Bronchial epithelial cell (primary cell): ENCODE measurements at regions not wholly inside any gene's neighbourhood (a gene's known extent, or its start where the extent isn't known, plus 50 kb on each side); places are given as distances from the start of the nearest gene placed in this dataset.

Experiments
- DNase-seq: peaks from one replicate; pipeline ENCODE4 v3.0.0-alpha.2; 2010; ENCODE audit warnings: low read depth
- FAIRE-seq: peaks from 2 replicates; lab custom pipeline; 2011; peaks lifted over from hg19 to GRCh38; lab: Jason Lieb, UNC
- H3K27me3 ChIP-seq: 2 replicates; pipeline ENCODE4 v1.5.1; 2011; ENCODE audit warnings: low read length; ENCODE audit not compliant: control insufficient read depth, insufficient read depth
- H3K36me3 ChIP-seq: 2 replicates; pipeline ENCODE4 v1.5.1; 2011; ENCODE audit warnings: low read length; ENCODE audit not compliant: control insufficient read depth, insufficient read depth
- H3K4me3 ChIP-seq: 2 replicates; pipeline ENCODE4 v1.5.1; 2011; ENCODE audit warnings: mild to moderate bottlenecking, low read depth, low read length, control low read depth
- CTCF ChIP-seq: IDR thresholded peaks from 2 replicates; pipeline ENCODE4 v1.5.1; 2011; ENCODE audit warnings: mild to moderate bottlenecking, moderate library complexity, low read length, control low read depth, inconsistent platforms; ENCODE audit not compliant: insufficient read depth, severe bottlenecking

GRCh38 chr11:23653071-23653675, 792.9 kb upstream of the CCDC179 start:
- no peak for TF ChIP-seq CTCF
- H3K4me3 ChIP-seq = no peak overlapping the region
- FAIRE-seq = no peak
- H3K36me3 ChIP-seq = no peaks in the 10 kb centered on the region
- H3K27me3 ChIP-seq = no peaks in the 10 kb centered on the region
- DNase-seq = no peak

- TF ChIP-seq CTCF = no peak
- Histone ChIP-seq H3K4me3 (no peak overlapping the region), H3K36me3 (no peaks in the 10 kb centered on the region), H3K27me3 (no peaks in the 10 kb centered on the region)
- FAIRE-seq = no peak
- no peak for DNase-seq
These were observed 808.0 kb upstream of the CCDC179 start for GRCh38 chr11:23668324-23668723.

GRCh38 chr11:23673366-23673765, 813.1 kb upstream of the CCDC179 start:
- Histone ChIP-seq H3K36me3 (no peaks in the 10 kb centered on the region), H3K27me3 (no peaks in the 10 kb centered on the region), H3K4me3 (no peak overlapping the region)
- TF ChIP-seq CTCF = no peak
- FAIRE-seq (no peak), DNase-seq (no peak)

- no peaks in the 10 kb centered on the region for H3K27me3 ChIP-seq
- no peak for TF ChIP-seq CTCF
- FAIRE-seq (no peak), DNase-seq (no peak)
- no peaks in the 10 kb centered on the region for H3K36me3 ChIP-seq
- H3K4me3 ChIP-seq = no peak overlapping the region
These were observed 814.6 kb upstream of the CCDC179 start for GRCh38 chr11:23674866-23675265.

- no peaks in the 10 kb centered on the region for H3K36me3 ChIP-seq
- no peaks in the 10 kb centered on the region for H3K27me3 ChIP-seq
- H3K4me3 ChIP-seq = no peak overlapping the region
- no peak for TF ChIP-seq CTCF
- no peak for FAIRE-seq
- no peak for DNase-seq
These were observed 817.8 kb upstream of the LUZP2 start for GRCh38 chr11:23679041-23679440.

- Histone ChIP-seq H3K4me3 (no peak overlapping the region), H3K36me3 (no peaks in the 10 kb centered on the region), H3K27me3 (no peaks in the 10 kb centered on the region)
- FAIRE-seq = no peak
- DNase-seq = no peak
- no peak for TF ChIP-seq CTCF
These were observed 816.9 kb upstream of the LUZP2 start for GRCh38 chr11:23679981-23680380.
